ENCODE measurements at regions not wholly inside any gene's neighbourhood (a gene's known extent, or its start where the extent isn't known, plus 50 kb on each side); places are given as distances from the start of the nearest gene placed in this dataset.

GRCh38 chr13:47310401-47310800 is 413.5 kb upstream of the HTR2A start:
- H3K27me3 ChIP-seq (ENCODE audit: control insufficient read depth, insufficient read depth, low read length), result no peaks in the 10 kb centered on the region
- TF ChIP-seq CTCF (IDR thresholded peaks at IDR 0.05; ENCODE audit: insufficient read depth, low read length, severe bottlenecking), result no peak
- FAIRE-seq (no peak), DNase-seq (ENCODE audit: low read depth) (no peak)
- H3K4me3 ChIP-seq (ENCODE audit: low read depth, low read length), result no peak overlapping the region
- no peaks in the 10 kb centered on the region for H3K36me3 ChIP-seq (ENCODE audit: control insufficient read depth, insufficient read depth, low read length)

- TF ChIP-seq CTCF (IDR thresholded peaks at IDR 0.05; ENCODE audit: insufficient read depth, low read length, severe bottlenecking), result no peak
- FAIRE-seq, result no peak
Measured at GRCh38 chr13:47306991-47307390, 410.1 kb upstream of the HTR2A start.

GRCh38 chr13:47303626-47304025 is 406.8 kb upstream of the HTR2A start:
- no peaks in the 10 kb centered on the region for H3K27me3 ChIP-seq (ENCODE audit: control insufficient read depth, insufficient read depth, low read length)
- no peak for FAIRE-seq
- no peak for DNase-seq (ENCODE audit: low read depth)
- H3K4me3 ChIP-seq (ENCODE audit: low read depth, low read length), result no peak overlapping the region
- no peaks in the 10 kb centered on the region for H3K36me3 ChIP-seq (ENCODE audit: control insufficient read depth, insufficient read depth, low read length)
- TF ChIP-seq CTCF (IDR thresholded peaks at IDR 0.05; ENCODE audit: insufficient read depth, low read length, severe bottlenecking), result no peak

More at GRCh38 chr13:47306991-47307390, 410.1 kb upstream of the HTR2A start:
- H3K36me3 ChIP-seq (ENCODE audit: control insufficient read depth, insufficient read depth, low read length), result no peaks in the 10 kb centered on the region
- no peak overlapping the region for H3K4me3 ChIP-seq (ENCODE audit: low read depth, low read length)
- no peak for DNase-seq (ENCODE audit: low read depth)
- no peaks in the 10 kb centered on the region for H3K27me3 ChIP-seq (ENCODE audit: control insufficient read depth, insufficient read depth, low read length)

- FAIRE-seq (no peak), DNase-seq (ENCODE audit: low read depth) (no peak)
- Histone ChIP-seq H3K27me3 (ENCODE audit: control insufficient read depth, insufficient read depth, low read length) (no peaks in the 10 kb centered on the region), H3K36me3 (ENCODE audit: control insufficient read depth, insufficient read depth, low read length) (no peaks in the 10 kb centered on the region), H3K4me3 (ENCODE audit: low read depth, low read length) (no peak overlapping the region)
- TF ChIP-seq CTCF (IDR thresholded peaks at IDR 0.05; ENCODE audit: insufficient read depth, low read length, severe bottlenecking), result no peak
Measured at GRCh38 chr13:47299304-47299703, 402.5 kb upstream of the HTR2A start.

GRCh38 chr13:47298506-47298905 is 401.7 kb upstream of the HTR2A start:
- H3K4me3 ChIP-seq (ENCODE audit: low read depth, low read length), result no peak overlapping the region
- no peaks in the 10 kb centered on the region for H3K36me3 ChIP-seq (ENCODE audit: control insufficient read depth, insufficient read depth, low read length)
- H3K27me3 ChIP-seq (ENCODE audit: control insufficient read depth, insufficient read depth, low read length), result no peaks in the 10 kb centered on the region
- FAIRE-seq, result no peak
- peak; percentile 22 for DNase-seq (ENCODE audit: low read depth)
- TF ChIP-seq CTCF (IDR thresholded peaks at IDR 0.05; ENCODE audit: insufficient read depth, low read length, severe bottlenecking), result no peak

GRCh38 chr13:47294691-47295090 is 397.8 kb upstream of the HTR2A start:
- no peak for FAIRE-seq
- DNase-seq (ENCODE audit: low read depth), result no peak
- no peaks in the 10 kb centered on the region for H3K27me3 ChIP-seq (ENCODE audit: control insufficient read depth, insufficient read depth, low read length)

More at GRCh38 chr13:47294691-47295090, 397.8 kb upstream of the HTR2A start:
- no peaks in the 10 kb centered on the region for H3K36me3 ChIP-seq (ENCODE audit: control insufficient read depth, insufficient read depth, low read length)
- H3K4me3 ChIP-seq (ENCODE audit: low read depth, low read length), result no peak overlapping the region
- TF ChIP-seq CTCF (IDR thresholded peaks at IDR 0.05; ENCODE audit: insufficient read depth, low read length, severe bottlenecking), result no peak
